HG02610 (cell line): ENCODE measurements at regions not wholly inside any gene's neighbourhood (a gene's known extent, or its start where the extent isn't known, plus 50 kb on each side); places are given as distances from the start of the nearest gene placed in this dataset.

Source experiments
- ATAC-seq: cut with Tn5 transposase; IDR thresholded peaks from one replicate; pipeline ENCODE4 v1.9.1; 2021; ENCODE audit warnings: mild to moderate bottlenecking, moderate library complexity; ENCODE audit not compliant: unreplicated experiment

DNA sequence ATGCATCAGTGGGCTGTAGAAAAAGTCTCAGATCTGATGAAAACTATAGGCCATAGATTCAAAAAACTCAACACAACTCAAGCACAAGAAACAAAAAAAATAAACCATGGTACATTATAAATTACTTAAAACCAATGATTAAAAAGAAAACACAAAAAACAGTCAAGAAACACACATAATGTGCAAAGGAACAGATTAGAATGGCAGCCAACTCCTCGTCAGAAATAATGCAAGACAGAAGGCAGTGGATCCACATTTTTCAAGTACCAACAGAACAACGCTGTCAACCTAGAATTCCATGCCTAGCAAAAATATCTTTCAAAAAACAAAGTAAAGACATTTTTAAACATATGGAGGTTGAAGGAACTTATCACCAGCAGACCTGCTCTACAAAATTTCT, 69.7 kb downstream of the PSMB1 start:
- ATAC-seq, result no peak

DNA sequence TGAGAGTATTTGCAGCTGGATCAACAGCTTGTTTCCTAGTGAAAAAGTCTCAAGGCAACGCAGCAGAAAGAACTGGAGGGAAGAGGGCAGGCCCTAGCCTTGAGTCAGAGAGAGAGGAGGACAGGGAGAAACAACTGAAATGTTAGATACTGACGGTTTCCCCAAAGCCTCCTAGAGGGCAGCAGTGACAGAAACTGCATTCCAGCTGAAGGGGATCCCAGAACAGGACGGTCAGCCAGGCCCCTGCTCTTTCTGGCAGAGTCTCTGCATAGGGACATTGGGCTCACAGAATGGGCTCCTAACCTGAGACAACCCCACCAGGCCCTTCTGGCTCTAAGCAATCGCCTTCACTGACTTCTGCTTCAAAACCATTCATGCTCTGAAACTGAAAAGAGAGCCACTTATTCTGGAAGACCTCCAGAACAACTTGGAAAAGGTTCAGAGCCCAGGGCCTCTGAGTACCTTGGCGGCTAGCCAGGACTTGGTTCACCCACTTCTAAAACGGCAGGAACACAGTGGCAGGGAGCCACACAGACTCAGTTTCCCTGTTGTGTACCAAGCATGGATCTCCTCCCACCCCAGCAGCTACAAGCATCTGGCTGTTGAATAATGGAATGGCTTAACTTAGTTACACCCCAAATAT, 72.9 kb downstream of the PSMB1 start:
- ATAC-seq, result no peak

DNA sequence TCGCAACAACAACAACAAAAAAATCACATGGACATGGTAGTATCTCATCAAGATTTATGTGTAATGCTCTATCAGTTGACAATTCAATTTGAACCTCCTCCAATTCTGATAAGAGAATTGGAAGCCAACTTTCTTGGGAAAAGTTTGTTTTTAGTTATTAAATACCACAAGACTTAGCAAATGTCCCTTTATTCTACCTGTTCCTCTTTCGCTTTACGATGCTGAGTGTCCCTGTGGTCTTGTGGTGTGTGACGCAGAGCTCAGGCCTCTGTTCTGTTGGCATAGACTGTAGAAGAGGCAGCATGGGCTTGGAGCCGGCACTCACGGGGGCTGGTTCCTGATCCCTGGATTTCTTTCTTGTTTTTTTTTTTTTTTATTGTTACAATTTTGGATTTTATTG, 76.7 kb downstream of the PSMB1 start:
- ATAC-seq, result no peak

DNA sequence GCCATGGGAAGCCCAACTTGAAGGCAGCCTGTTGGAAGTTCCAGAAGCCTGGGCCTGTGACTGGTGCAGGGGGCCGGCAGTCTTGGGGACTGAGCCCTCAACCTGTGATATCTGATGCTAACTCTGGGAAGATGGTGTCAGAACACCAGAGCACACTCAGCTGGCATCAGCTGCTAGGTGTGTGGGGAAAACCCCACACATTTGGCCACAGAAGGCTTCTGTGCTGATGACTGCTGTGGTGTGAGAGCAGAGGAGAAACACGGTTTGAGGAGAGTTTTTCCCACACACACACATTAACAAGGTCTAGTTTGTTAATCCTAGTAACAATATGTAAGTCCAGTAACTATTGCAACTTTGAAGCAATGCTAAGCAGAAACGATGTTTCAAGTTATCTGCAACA, 78.0 kb downstream of the PSMB1 start:
- no peak for ATAC-seq

DNA sequence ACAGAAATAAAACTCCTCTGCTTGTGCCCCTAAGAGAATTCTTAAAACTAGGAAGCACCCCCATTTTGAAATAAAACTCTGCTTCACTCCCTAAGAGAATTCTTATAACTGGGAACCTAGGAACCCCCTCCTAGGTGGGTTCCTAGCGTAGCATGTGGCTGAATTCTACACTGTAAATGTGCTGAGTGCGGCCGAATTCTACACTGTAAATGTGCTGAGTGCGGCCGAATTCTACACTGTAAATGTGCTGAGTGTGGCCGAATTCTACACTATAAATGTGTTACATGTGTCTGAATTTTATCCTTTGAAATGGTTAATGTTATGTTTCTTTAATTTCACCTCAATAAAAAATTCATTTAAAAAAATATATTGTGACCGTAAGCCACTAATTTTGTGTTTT, 79.3 kb downstream of the PSMB1 start:
- ATAC-seq, result no peak

DNA sequence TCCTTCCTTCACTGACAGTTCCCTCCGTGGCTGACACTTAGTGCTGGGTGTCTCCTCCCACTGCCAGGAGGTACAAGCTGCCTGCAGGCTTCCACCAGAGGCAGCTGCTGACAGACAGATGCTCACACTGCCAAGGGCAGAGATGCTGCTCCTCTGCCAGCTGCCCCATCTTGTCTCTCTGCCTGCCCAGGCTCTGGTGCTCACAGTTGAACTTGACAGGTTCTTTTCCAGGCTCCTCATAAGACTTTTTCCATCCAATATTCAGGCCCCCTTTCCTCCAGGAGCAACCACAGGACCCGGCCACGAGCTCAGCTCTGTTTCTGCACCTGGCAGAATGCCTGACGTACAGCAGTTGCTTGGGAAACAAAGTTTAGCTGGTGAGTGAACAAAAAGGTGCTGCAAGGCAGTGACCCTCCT, 79.8 kb downstream of the PSMB1 start:
- ATAC-seq, result no peak

DNA sequence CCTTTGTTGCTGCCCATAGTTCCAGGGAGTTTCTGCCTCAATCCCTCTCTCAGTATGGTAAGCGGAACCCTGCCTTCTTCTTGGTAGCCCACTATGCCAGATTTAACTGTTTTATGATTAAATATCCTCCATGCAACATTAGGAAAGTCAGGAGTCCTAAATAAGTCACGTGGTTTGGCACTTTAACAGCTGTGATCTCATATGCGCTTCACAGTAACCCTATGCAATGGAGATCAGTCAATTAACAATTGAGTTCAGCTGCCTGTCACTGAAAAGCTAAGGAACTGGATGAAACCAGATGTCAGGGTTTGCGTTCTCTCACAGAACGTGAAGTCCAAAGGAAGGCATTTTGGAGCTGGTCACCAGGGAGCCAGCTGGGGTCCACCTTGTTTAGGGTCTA, 81.6 kb downstream of the PSMB1 start:
- ATAC-seq, result no peak

DNA sequence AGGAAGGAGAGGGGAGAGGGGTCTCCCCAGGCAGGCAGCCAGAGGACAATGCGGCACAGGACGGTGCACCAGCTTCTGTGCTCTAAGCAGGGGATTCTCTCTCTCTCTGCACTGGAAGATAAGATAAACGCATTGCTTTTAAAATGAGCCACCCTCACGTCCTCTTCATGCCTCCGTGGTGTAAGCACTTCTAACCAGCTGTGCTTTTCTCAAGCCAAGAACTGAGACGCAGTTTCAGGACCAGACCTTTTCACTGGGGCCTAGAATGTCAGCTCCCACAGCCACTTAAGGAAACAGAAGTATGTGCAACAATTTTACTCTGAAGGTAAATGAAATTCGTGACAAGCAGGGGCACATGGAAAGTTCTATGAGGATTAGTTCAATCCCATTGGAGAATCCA, 82.4 kb downstream of the PSMB1 start:
- no peak for ATAC-seq

DNA sequence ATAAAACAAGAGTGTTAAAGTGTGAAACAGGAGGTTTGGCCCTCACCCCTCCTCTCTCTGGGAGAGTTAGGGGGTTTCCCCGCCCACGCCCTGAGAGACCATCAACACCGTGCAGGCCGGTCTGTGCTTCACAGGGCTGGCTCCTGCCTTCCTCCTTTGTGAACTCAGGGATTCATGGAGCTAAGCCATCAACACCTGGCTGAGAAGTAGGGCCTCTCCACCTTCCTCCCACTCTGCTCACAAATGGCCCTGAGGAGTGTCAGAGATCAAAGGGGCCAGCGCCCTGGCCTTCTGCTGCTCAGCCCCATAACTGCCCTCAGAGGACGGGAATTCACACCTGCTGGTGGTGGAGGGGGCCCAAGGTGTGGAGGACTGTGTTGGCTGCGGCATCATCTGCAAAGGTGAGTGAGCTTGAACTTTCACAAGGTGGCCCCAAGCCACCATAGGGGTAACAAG, 88.6 kb downstream of the PSMB1 start:
- no peak for ATAC-seq

DNA sequence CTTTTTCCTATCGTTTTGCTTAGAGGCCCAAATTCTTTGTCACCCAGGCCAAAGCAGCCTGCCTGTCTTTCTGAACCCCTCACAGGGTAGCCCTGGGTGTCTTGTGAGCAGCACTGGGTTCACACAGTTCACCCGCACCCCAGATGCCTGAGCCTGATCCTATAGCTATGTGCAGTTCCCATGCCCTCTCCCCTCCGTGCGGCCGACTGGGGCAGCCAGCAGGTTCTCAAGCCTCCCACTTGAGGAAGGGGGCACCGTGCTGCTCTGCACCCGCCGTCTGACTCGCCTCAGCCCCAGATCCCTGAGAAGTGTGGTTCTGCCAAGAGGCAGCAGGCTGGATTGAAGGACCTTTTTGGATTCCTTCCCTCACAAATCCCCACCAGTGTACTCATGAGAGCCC, 89.0 kb downstream of the PSMB1 start:
- ATAC-seq, result no peak

DNA sequence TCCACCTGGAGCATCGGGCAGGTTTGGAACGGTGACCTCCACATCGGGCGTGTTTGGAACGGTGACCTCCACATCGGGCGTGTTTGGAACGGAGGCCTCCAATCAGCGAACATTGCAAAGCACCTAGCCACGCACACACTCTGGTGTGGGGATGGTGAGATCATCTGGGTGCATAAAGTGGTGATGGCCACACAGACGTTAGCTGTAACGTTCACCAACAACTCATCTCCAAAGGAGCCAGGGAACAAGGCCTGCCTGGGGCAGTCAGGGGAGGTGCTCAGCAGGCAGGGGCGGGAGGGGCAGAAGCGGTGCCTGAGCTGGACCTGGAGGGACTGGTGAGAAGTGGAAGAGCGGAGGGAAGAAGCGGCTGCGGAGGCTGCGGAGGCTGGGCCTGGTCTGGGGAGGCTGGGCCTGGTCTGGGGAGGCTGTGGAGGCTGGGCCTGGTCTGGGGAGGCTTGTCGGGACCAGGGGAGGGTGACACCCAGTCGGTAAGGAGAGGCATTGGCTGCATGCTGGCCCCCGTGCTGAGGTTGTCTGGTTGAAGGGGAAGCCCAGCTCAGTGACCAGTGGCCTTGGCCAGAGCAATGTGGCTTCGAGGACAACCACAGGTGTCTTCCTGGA, 89.9 kb downstream of the PSMB1 start:
- ATAC-seq, result no peak

DNA sequence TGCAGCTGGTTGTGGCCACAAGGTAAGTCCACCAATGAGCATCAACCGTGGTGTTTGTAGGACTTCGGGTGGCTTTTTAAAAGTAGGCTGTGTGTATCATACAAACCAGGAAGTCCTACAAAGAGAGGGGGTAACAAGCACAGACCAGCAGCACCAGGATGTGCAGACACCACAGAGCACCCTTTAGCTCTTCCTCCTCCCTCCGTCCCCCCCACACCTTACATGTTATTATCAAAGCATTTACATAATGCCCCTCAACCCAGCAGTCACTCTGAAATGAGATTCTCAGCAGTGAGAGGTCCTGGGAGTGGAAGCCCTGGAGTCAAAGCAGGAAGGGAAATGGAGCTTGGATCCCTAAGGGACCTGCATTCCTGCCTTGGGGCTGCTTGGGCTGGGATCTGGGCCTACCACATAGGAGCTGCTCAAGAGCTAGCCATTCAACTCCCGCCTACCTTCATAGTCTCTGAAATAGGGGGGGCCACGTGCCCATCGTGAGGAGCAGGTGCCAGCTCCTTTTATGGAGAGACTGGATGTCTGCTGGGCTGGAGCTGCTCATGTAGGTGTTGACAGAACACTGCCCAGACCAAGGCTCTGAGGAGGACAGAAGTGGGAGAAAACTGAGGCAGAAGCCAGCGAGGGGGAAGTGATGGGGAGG, 90.6 kb downstream of the PSMB1 start:
- no peak for ATAC-seq

DNA sequence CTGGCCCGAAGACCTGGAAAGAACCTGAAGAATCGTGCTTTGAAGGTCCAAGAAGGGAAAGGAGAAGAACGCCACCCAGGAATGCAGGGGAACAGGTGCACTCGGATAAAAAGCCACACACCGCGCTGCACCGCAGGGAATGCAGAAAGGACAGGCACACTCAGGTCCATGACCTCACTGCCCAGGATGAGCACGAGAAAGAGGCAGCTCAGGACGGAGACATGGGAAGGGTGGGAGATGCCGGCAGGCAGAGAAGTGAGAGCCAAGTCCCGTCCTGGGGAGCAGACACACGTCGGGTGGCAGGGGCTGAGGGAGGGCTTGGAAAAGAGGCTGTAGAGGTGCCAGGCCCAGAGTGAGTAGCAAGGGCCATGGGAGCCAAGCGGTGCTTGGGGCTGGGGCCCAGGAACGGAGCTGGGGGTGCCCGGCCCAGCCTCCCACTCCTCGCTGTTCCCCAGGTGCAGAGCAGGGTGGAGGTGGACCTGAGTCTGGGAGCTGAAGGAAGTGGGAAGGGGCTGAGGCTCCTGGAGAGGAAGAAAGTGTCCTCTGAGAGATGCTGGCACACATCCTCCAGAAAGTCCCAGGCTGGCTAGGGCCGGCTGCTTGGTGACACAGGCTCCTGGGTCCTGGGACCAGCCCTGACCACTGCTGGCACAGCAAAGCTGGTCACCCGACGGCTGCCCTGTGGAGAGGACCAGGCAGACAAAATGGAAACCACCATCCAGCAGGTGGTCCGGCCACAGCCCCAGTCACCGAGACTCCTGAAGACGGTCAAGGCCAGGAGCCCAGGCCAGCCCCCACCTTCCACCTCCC, 91.3 kb downstream of the PSMB1 start:
- ATAC-seq, result no peak

DNA sequence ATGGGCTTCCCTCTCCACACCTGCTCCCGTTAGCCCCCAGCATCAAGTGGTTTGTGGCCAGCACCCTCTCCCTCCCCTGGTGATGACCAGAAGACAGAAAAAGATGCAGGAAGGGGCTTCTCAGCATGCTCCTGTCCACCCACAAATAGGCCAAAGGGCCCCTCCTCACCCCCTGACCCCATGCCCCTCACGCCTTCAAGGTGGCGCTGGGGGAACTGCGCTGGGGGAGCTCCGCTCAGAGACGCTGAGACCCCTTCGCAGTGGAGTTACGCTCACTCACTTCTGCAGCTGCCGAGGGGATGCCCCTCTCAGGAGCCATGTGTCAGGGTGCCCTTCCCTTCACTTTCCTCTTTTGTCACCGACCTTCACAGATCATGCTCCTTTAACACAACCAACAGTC, 92.0 kb downstream of the PSMB1 start:
- ATAC-seq, result no peak

DNA sequence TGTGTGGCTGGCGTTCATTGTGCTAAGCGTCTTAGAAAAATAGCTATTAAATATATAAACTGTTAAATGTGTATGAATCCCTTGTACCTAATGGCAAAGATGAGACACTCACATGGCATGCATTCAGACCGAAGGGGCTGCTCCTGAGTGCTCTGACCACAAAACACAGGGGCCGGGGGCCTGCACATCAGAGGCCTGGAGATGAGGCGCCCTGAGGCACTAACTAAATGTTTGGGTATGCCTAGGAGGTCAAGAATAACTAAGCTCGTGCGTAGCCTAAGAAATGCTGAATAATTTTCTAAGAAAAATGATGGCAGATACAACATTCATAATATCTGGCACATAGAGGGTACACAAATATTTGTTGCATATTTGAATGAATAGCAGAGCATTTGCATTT, 92.5 kb downstream of the PSMB1 start:
- no peak for ATAC-seq

DNA sequence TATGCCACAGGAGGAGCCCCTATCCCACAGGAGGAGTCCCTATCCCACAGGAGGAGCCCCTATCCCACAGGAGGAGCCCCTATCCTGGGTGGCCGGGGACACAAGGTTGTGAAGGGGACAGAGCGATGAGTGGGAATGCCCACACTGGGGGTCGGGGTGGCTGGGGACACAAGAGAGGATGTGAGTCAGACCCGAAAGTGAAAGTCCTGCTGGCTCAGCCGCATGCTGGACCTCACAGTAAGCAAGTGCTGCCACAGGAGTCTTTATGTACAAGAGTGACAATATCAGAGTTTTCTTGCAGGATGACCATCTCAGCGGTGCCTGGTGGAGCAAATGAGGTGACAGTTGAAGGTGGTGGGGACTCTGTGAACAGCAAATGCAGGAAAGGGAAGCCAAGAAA, 93.7 kb downstream of the PSMB1 start:
- peak; percentile 84 for ATAC-seq

DNA sequence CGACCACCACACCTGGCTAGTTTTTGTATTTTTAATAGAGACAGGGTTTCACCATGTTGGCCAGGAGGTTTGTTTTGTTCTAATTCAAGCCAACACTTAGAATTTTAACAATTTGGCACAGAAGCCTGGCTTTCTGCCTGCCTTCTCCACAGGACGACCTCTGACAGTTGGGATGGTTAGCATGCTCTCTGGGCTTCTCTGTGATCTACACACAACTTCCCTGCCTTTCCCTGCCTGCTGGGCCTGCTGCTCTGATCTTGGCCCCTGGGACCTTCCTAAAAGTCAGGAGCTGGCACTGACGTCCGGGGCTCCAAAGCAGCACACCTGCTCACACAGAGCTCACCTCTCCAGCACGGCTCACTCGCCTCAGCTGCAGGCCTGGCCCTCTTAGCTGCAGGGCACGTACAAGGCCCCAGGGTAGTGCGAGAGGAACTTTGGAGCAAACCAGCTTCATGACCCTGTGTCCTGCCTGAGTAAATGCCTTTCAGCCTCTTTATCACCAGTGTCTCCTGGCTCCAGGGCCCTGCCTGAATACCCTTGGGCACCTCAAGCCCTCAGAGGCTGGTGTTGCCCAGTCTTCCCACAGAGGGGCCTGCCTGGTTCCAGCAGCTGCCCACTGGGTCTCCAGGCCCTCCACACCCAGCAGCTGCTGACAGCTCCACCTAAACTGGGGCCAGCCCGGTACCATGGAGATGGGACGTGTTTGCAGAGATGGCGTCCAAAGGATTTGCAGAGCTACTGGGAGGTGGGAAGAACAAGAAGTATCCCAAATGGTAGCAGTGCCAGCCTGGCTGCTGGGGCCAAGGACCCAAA, 96.0 kb downstream of the PSMB1 start:
- ATAC-seq, result no peak
